ENCODE measurements at regions not wholly inside any gene's neighbourhood (a gene's known extent, or its start where the extent isn't known, plus 50 kb on each side); places are given as distances from the start of the nearest gene placed in this dataset.

DNA sequence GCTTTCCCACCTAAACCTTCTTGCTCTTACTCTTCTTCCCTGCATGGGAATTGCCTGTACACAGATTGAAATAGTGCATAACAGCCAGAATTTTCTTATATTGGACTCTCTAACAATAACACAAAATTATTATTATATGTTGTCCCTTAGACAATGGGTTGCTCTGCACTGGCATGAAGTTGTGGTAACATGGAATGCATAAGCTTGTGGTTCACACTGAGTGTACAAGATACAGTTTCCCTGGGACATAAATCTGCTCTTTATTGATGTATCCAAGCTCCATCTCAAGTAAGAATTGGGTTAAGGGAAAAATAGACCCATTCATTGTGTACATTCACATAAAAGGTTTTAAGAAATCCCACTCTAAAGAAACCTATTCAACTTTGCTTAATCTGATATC is 114.4 kb upstream of the NTF3 start:
- Histone ChIP-seq H2AFZ (no peak overlapping the region), H3K4me1 (ENCODE audit: insufficient read depth) (no peaks in the 10 kb centered on the region), H3K27me3 (ENCODE audit: insufficient read depth) (no peaks in the 10 kb centered on the region), H3K79me2 (replicated peaks; ENCODE audit: insufficient read depth) (no peaks in the 10 kb centered on the region), H4K20me1 (replicated peaks; ENCODE audit: insufficient read depth) (no peaks in the 10 kb centered on the region), H3K36me3 (ENCODE audit: insufficient read depth) (peaks cover 10% of the 10 kb centered on the region; the same call in 1 of the 2 replicates), H3F3A (replicated peaks; ENCODE audit: low read depth) (no peaks in the 10 kb centered on the region), H3K9me2 (ENCODE audit: insufficient read depth) (peaks cover 5% of the 10 kb centered on the region; the same call in 1 of the 2 replicates), H3K27ac (ENCODE audit: low read depth) (no peak overlapping the region), H3K4me2 (no peak overlapping the region), H3K4me3 (no peak overlapping the region)
- peaks cover 2% of the 10 kb centered on the region for H3K27me3 Mint-ChIP-seq (ENCODE audit: insufficient read depth, low read depth, poor library complexity)
- TF ChIP-seq, protein P1, sequence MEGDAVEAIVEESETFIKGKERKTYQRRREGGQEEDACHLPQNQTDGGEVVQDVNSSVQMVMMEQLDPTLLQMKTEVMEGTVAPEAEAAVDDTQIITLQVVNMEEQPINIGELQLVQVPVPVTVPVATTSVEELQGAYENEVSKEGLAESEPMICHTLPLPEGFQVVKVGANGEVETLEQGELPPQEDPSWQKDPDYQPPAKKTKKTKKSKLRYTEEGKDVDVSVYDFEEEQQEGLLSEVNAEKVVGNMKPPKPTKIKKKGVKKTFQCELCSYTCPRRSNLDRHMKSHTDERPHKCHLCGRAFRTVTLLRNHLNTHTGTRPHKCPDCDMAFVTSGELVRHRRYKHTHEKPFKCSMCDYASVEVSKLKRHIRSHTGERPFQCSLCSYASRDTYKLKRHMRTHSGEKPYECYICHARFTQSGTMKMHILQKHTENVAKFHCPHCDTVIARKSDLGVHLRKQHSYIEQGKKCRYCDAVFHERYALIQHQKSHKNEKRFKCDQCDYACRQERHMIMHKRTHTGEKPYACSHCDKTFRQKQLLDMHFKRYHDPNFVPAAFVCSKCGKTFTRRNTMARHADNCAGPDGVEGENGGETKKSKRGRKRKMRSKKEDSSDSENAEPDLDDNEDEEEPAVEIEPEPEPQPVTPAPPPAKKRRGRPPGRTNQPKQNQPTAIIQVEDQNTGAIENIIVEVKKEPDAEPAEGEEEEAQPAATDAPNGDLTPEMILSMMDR (conservative IDR thresholded peaks at IDR 0.05; ENCODE audit: low read depth in 2 of 2): no peak
- TF ChIP-seq STAT1 (IDR thresholded peaks at IDR 0.05; ENCODE audit: unreplicated experiment) (no peak), ZNF114 (CRISPR knock-in tag; IDR thresholded peaks at IDR 0.05) (no peak), JUNB (IDR thresholded peaks at IDR 0.05; ENCODE audit: unreplicated experiment) (no peak), CREB1 (CRISPR knock-in tag; IDR thresholded peaks at IDR 0.05; ENCODE audit: low read depth) (no peak), EZH2phosphoT487 (IDR thresholded peaks at IDR 0.05; ENCODE audit: unreplicated experiment) (no peak), ZNF331 (CRISPR knock-in tag; IDR thresholded peaks at IDR 0.05; ENCODE audit: low read depth) (no peak), NANOG (IDR thresholded peaks at IDR 0.05; ENCODE audit: borderline replicate concordance) (no peak), POLR2AphosphoS5 (IDR thresholded peaks at IDR 0.05; ENCODE audit: low read depth) (no peak), EZH2 (IDR thresholded peaks at IDR 0.05; ENCODE audit: low read depth, unreplicated experiment) (no peak)
- TF ChIP-seq, protein P2, sequence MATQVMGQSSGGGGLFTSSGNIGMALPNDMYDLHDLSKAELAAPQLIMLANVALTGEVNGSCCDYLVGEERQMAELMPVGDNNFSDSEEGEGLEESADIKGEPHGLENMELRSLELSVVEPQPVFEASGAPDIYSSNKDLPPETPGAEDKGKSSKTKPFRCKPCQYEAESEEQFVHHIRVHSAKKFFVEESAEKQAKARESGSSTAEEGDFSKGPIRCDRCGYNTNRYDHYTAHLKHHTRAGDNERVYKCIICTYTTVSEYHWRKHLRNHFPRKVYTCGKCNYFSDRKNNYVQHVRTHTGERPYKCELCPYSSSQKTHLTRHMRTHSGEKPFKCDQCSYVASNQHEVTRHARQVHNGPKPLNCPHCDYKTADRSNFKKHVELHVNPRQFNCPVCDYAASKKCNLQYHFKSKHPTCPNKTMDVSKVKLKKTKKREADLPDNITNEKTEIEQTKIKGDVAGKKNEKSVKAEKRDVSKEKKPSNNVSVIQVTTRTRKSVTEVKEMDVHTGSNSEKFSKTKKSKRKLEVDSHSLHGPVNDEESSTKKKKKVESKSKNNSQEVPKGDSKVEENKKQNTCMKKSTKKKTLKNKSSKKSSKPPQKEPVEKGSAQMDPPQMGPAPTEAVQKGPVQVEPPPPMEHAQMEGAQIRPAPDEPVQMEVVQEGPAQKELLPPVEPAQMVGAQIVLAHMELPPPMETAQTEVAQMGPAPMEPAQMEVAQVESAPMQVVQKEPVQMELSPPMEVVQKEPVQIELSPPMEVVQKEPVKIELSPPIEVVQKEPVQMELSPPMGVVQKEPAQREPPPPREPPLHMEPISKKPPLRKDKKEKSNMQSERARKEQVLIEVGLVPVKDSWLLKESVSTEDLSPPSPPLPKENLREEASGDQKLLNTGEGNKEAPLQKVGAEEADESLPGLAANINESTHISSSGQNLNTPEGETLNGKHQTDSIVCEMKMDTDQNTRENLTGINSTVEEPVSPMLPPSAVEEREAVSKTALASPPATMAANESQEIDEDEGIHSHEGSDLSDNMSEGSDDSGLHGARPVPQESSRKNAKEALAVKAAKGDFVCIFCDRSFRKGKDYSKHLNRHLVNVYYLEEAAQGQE (IDR thresholded peaks at IDR 0.05; ENCODE audit: unreplicated experiment): no peak
- TF ChIP-seq, protein P3, sequence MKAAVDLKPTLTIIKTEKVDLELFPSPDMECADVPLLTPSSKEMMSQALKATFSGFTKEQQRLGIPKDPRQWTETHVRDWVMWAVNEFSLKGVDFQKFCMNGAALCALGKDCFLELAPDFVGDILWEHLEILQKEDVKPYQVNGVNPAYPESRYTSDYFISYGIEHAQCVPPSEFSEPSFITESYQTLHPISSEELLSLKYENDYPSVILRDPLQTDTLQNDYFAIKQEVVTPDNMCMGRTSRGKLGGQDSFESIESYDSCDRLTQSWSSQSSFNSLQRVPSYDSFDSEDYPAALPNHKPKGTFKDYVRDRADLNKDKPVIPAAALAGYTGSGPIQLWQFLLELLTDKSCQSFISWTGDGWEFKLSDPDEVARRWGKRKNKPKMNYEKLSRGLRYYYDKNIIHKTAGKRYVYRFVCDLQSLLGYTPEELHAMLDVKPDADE (IDR thresholded peaks at IDR 0.05): no peak
- H3K36me3 Mint-ChIP-seq (ENCODE audit: low read depth): peaks cover 7% of the 10 kb centered on the region
- H3K4me3 Mint-ChIP-seq: no peak overlapping the region
- peaks cover 29% of the 10 kb centered on the region for H3K9me3 Mint-ChIP-seq
- H3K27ac Mint-ChIP-seq: no peak overlapping the region
- DNase-seq (ENCODE audit: low spot score) (no peak), ATAC-seq (no peak)
- H3K4me1 Mint-ChIP-seq: no peaks in the 10 kb centered on the region
